D721Med (cell line): ENCODE measurements at regions not wholly inside any gene's neighbourhood (a gene's known extent, or its start where the extent isn't known, plus 50 kb on each side); places are given as distances from the start of the nearest gene placed in this dataset.

ENCODE experiments used
- DNase-seq: peaks from one replicate; pipeline ENCODE4 v3.0.0; 2011; ENCODE audit warnings: low spot score; ENCODE audit not compliant: insufficient read length
- FAIRE-seq: peaks from 2 replicates; lab custom pipeline; 2011; peaks lifted over from hg19 to GRCh38; lab: Jason Lieb, UNC
- TF ChIP-seq, protein P1 (sequence below): IDR thresholded peaks from 2 replicates; pipeline ENCODE4 v1.5.1; 2012; ENCODE audit warnings: mild to moderate bottlenecking, control low read depth; ENCODE audit not compliant: insufficient read depth; ENCODE audit errors: missing control alignments

DNA sequence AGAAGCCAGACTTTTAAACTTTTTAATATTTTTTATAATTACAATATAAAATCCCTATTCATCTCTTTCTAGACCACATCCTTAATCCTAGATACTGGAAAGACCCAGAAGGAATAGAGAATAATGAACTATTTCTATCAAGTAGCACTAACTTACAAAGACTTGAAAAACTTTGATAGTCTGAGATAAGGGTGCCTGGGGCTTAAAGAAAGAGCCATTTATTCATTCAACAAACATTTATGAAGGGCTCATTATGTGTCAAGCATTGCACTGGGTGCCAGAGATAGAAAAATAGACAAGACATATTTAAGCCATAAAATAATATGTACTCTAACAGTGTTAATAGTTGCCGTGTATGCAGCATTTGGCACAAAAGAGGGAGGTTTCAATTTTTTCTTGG is 178.0 kb upstream of the EMCN start:
- FAIRE-seq (no peak), DNase-seq (no peak)
- TF ChIP-seq, protein P1, sequence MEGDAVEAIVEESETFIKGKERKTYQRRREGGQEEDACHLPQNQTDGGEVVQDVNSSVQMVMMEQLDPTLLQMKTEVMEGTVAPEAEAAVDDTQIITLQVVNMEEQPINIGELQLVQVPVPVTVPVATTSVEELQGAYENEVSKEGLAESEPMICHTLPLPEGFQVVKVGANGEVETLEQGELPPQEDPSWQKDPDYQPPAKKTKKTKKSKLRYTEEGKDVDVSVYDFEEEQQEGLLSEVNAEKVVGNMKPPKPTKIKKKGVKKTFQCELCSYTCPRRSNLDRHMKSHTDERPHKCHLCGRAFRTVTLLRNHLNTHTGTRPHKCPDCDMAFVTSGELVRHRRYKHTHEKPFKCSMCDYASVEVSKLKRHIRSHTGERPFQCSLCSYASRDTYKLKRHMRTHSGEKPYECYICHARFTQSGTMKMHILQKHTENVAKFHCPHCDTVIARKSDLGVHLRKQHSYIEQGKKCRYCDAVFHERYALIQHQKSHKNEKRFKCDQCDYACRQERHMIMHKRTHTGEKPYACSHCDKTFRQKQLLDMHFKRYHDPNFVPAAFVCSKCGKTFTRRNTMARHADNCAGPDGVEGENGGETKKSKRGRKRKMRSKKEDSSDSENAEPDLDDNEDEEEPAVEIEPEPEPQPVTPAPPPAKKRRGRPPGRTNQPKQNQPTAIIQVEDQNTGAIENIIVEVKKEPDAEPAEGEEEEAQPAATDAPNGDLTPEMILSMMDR: no peak

DNA sequence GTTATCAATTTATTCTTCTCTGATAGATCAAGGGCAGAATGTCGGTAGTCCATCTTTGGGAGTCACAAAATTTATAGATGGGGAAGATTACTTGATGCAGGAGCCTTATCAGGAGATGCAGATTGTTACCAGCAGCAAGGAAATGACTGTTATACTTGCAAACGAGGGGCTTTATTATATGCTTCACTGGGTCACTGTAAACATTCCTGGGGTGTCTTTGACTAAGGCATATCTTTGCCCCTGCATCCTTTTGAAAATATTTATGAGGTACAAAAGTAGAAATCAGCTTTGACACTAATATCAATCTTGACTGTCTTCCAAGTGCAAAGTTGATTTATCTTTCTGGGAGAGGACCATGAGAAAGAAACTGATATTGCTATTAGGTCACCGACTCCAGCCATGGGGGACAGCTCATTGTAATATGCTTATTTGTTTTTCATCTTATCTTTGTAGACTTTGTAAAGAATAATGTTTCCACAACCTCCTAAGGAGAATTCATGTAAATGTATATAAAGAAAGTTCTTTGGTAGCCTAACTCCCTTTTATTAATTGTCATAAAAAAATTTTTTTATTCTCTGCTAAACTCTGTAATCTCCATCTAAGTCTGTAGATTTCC is 177.3 kb upstream of the EMCN start:
- TF ChIP-seq, protein P1: no peak
- FAIRE-seq: no peak
- DNase-seq: no peak

DNA sequence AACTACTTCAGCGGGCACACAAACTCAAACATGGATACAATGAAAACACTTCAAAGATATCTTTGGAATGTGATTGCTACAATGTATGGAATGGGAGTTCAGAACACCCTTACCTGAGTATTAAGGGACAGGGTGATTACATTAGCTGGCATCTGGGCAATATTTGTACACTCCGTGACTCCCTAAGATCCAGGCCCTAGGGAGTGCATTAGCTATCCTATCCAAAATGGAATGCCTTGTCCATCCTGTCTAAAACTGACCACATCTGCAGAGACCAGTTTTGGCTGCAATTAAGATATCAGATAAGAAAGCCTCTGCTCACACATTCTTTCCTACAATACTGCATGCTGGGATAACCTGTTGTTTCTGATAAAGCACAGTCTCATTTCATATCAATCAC is 176.6 kb upstream of the EMCN start:
- DNase-seq: no peak
- no peak for FAIRE-seq
- TF ChIP-seq, protein P1: no peak

DNA sequence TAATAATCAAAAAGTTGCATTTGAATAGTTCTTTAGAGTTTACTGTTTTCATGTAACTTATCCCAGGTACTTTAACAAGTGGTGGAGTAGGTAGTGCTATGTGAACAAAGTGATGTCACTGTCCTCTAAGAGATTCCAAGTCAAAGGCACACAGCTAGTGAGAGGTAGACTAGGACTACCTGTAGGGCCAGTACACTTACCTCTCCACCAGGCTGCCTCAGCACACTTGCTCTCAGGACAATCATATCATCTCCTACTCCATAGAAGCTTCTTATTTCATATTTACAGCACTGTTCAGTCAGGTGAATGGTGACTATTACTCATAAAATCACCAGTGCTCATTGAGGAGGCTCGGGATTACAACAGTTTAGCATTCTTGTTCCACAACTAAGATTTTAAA is 173.0 kb upstream of the EMCN start:
- TF ChIP-seq, protein P1: no peak
- DNase-seq (no peak), FAIRE-seq (no peak)

DNA sequence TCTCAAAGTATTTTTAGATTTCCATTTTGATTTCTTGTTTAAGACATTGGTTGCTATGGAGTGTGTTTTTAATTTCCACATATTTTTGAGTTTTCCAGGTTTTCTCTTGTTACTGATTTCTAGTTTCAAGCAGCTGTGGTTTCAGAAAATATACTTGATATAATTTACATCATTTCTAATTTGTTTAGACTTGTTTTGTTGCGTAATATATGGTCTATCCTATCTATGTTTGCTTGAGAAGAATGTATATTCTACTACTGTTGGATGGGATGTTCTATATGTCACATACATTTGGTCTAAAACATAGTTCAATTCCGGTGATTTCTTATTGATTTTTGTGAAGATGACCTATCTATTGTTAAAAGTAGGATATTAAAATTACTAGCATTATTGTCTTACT is 170.5 kb upstream of the EMCN start:
- TF ChIP-seq, protein P1: no peak
- DNase-seq (no peak), FAIRE-seq (no peak)

DNA sequence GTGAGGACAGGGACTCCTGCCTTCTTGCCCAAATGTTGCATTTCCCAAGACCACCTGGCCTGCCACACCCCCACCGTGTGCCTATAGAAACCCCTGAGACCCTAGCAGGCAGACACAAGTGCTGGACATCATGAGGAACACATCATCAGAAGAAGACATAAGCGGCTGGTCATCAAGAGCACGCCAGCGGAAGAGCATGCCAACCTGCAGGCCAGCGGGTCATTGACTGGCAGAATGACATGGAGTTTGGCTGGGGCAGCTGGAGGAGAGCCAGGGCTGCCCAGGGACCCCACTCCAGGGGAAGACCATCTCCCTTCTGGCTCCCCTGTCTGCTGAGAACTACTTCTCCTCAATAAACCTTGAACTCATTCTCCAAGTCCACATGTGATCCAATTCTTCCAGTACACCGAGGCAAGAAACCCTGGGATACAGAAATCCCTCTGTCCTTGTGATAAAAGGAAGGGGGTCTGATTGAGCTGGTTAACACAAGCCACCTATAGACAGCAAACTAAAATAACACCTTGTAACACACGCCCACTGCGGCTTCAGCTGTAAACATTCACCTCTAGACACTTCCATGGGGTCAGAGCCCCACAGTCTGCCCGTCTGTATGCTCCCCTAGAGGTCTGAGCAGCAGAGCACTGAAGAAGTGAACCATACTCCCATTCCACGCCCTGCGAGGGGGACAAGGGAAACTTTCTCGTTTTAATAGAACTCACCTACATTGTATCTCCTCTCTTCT is 164.8 kb upstream of the EMCN start:
- no peak for DNase-seq
- TF ChIP-seq, protein P1: no peak
- FAIRE-seq: no peak

DNA sequence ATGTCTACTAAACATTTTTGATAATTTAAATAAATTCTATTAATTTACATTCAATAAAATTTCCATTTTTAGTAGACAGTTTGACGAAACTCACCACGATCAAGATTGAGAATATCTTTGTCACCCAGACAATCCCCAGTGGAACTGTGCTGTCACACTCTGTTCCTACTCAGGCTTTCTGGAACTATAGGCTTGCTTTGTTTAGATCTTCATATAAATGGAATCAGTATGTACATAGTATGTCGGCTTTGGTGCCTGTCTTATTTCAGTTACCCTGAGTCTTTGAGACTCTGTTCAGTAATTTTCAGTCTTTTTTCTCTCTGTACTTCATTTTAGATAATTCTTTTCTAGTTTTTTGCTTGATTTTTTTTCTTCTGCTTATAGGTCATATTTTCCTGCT is 163.5 kb upstream of the EMCN start:
- FAIRE-seq: no peak
- no peak for DNase-seq
- TF ChIP-seq, protein P1: no peak
